HepG2 (cell line): ENCODE measurements at regions not wholly inside any gene's neighbourhood (a gene's known extent, or its start where the extent isn't known, plus 50 kb on each side); places are given as distances from the start of the nearest gene placed in this dataset.

ENCODE experiments used
- ATAC-seq: fragments of 200-7000 bp; cut with Tn5 transposase; 3 replicates; pipeline ENCODE4 v1.9.1; 2020; ENCODE audit warnings: mild to moderate bottlenecking, moderate library complexity
- BruUV-seq: library from RNA; stranded (reverse); fragments of 400-500 nt; replicated peaks from 2 replicates; lab custom pipeline; 2021; lab: Mats Ljungman, UMichigan
- CTCF ChIA-PET: fragments of 300-600 bp; formaldehyde crosslinking; extraction: SDS; loops from one replicate; lab custom pipeline; 2021; ENCODE audit warnings: low total read pairs, inconsistent platforms, low intra/inter-chr PET ratio; lab: Yijun Ruan, JAX
- POLR2A ChIA-PET: fragments of 350-600 bp; sonication (Branson Sonifier 250); formaldehyde crosslinking; loops from one replicate; lab custom pipeline; 2020; ENCODE audit warnings: antibody characterized with exemption, inconsistent platforms; lab: Yijun Ruan, JAX
- DNase-seq: peaks from one replicate; pipeline ENCODE4 v3.0.0-alpha.2; 2015; ENCODE audit warnings: low spot score
- FAIRE-seq: peaks from 3 replicates; lab custom pipeline; 2011; peaks lifted over from hg19 to GRCh38; lab: Jason Lieb, UNC
- H2AFZ ChIP-seq: one replicate; pipeline ENCODE4 v1.6.1; 2011; ENCODE audit warnings: low read length, inconsistent platforms
- H3K27ac ChIP-seq: fragments of 300-600 bp; 3 replicates; pipeline ENCODE4 v1.8.0; 2011; ENCODE audit warnings: mixed run types, mild to moderate bottlenecking, mixed read lengths, low read length, inconsistent platforms; ENCODE audit not compliant: insufficient read depth; ENCODE audit errors: extremely low read length
- H3K27me3 ChIP-seq, 2 experiments: fragments of 200-600 bp in 1 of 2; 2 replicates in 1 of 2; 3 replicates in 1 of 2; pipeline versions ENCODE4 v1.6.0 to v1.8.0; 2011; ENCODE audit warnings: low read length in 2 of 2, mild to moderate bottlenecking in 2 of 2, moderate library complexity in 2 of 2, inconsistent platforms in 1 of 2; ENCODE audit not compliant: insufficient read depth in 2 of 2, control insufficient read depth in 1 of 2
- H3K36me3 ChIP-seq, 2 experiments: fragments of 200-600 bp in 1 of 2; replicated peaks in 1 of 2; 2 replicates in 1 of 2; 3 replicates in 1 of 2; pipeline versions ENCODE4 v1.5.1 to v1.8.0; 2011; ENCODE audit warnings: low read length in 2 of 2, inconsistent platforms in 1 of 2; ENCODE audit not compliant: insufficient read depth in 2 of 2, control insufficient read depth in 1 of 2
- H3K4me1 ChIP-seq: 2 replicates; pipeline ENCODE4 v1.5.1; 2012; ENCODE audit warnings: low read length, inconsistent platforms; ENCODE audit not compliant: insufficient read depth
- H3K4me2 ChIP-seq: 2 replicates; pipeline ENCODE4 v1.6.0; 2011; ENCODE audit warnings: low read depth, low read length, inconsistent platforms
- H3K4me3 ChIP-seq, 3 experiments: fragments of 200-600 bp in 1 of 3; sonication (generic), shearing (Covaris generic) in 1 of 3; replicated peaks in 1 of 3; 2 replicates each; pipeline ENCODE4 v1.5.1; 2011 to 2016; ENCODE audit warnings: low read length in 3 of 3, inconsistent platforms in 2 of 3, low read depth in 2 of 3, mild to moderate bottlenecking in 2 of 3, control low read depth in 1 of 3, mixed read lengths in 1 of 3; ENCODE audit not compliant: insufficient read depth in 1 of 3
- H3K79me2 ChIP-seq: one replicate; pipeline ENCODE4 v1.6.1; 2011; ENCODE audit warnings: low read length, inconsistent platforms; ENCODE audit not compliant: insufficient read depth
- H3K9ac ChIP-seq: 2 replicates; pipeline ENCODE4 v1.6.0; 2011; ENCODE audit warnings: mild to moderate bottlenecking, low read depth, low read length, inconsistent platforms; ENCODE audit not compliant: insufficient read depth
- H3K9me3 ChIP-seq: 2 replicates; pipeline ENCODE4 v1.5.1; 2012; ENCODE audit warnings: mild to moderate bottlenecking, low read length
- H4K20me1 ChIP-seq: 2 replicates; pipeline ENCODE4 v1.6.0; 2011; ENCODE audit warnings: inconsistent platforms, mild to moderate bottlenecking, low read length, moderate library complexity; ENCODE audit not compliant: insufficient read depth
- BRF2 ChIP-seq: sonication (generic); formaldehyde crosslinking; IDR thresholded peaks from 2 replicates; pipeline ENCODE4 v1.8.1; 2022; ENCODE audit warnings: mild to moderate bottlenecking, missing genetic modification reagents
- DR1 ChIP-seq: sonication (generic); formaldehyde crosslinking; IDR thresholded peaks from 2 replicates; pipeline ENCODE4 v1.8.0; 2021; ENCODE audit warnings: mild to moderate bottlenecking, missing genetic modification reagents, inconsistent platforms
- JARID2 ChIP-seq: sonication (generic); formaldehyde crosslinking; IDR thresholded peaks from 2 replicates; pipeline ENCODE4 v1.8.1; 2023; ENCODE audit warnings: missing genetic modification reagents, inconsistent platforms; ENCODE audit not compliant: insufficient replicate concordance
- KDM4B ChIP-seq: sonication (generic); formaldehyde crosslinking; IDR thresholded peaks from 2 replicates; pipeline ENCODE4 v1.4.0; 2020; ENCODE audit warnings: missing genetic modification reagents
- SMARCC2 ChIP-seq: fragments of 450-650 bp; IDR thresholded peaks from 2 replicates; pipeline ENCODE4 v1.6.1; 2017; ENCODE audit warnings: antibody characterized with exemption, mild to moderate bottlenecking
- TGIF2 ChIP-seq: IDR thresholded peaks from 2 replicates; pipeline ENCODE4 v1.6.1; 2016; ENCODE audit warnings: control low read depth, missing compliant biosample characterization
- ZFP41 ChIP-seq: sonication (generic); formaldehyde crosslinking; IDR thresholded peaks from 2 replicates; pipeline ENCODE4 v1.4.0; 2020; ENCODE audit warnings: mild to moderate bottlenecking, missing genetic modification reagents, borderline replicate concordance
- ZNF30 ChIP-seq: sonication (generic); formaldehyde crosslinking; IDR thresholded peaks from 2 replicates; pipeline ENCODE4 v1.5.0; 2020; ENCODE audit warnings: mild to moderate bottlenecking, missing genetic modification reagents
- ZNF407 ChIP-seq: sonication (generic); formaldehyde crosslinking; IDR thresholded peaks from one replicate; pipeline ENCODE4 v1.5.1; 2020; ENCODE audit warnings: mild to moderate bottlenecking, missing genetic modification reagents; ENCODE audit errors: not compliant biosample characterization
- ZNF44 ChIP-seq: sonication (generic); formaldehyde crosslinking; IDR thresholded peaks from 2 replicates; pipeline ENCODE4 v1.5.1; 2020; ENCODE audit warnings: mild to moderate bottlenecking, missing genetic modification reagents
- ZNF710 ChIP-seq: sonication (generic); formaldehyde crosslinking; IDR thresholded peaks from 2 replicates; pipeline ENCODE4 v1.5.0; 2020; ENCODE audit warnings: mild to moderate bottlenecking, missing genetic modification reagents, borderline replicate concordance
- WGBS: methylation state at CpG from one replicate; pipeline ENCODE4 v1.1.6; 2017; ENCODE audit warnings: low lambda C conversion rate; 5-methylcytosine and 5-hydroxymethylcytosine counted together
- in situ Hi-C: cut with HindIII; loops from 2 replicates; pipeline ENCODE4 v1.10.0; 2017; ENCODE audit warnings: low pct_unique_long_range_greater_than_20kb; ENCODE audit not compliant: extremely low pct_ligation_motif_present
- intact Hi-C: fragments of 100-400 bp; cut with micrococcal nuclease; formaldehyde crosslinking; loops from one replicate; pipeline ENCODE4 v1.10.0; 2022; ENCODE audit not compliant: unreplicated experiment

- Histone ChIP-seq H3K36me3 (no peaks in the 10 kb centered on the region), H3K79me2 (no peaks in the 10 kb centered on the region), H4K20me1 (no peaks in the 10 kb centered on the region), H3K4me3 (no peak overlapping the region), H3K9me3 (no peaks in the 10 kb centered on the region), H3K9ac (no peak overlapping the region), H3K27ac (no peak overlapping the region), H2AFZ (no peak overlapping the region), H3K27me3 (no peaks in the 10 kb centered on the region; a peak in 2 of 5 replicates), H3K4me1 (no peaks in the 10 kb centered on the region), H3K4me2 (no peak overlapping the region)
- ATAC-seq (no peak), DNase-seq (no peak), FAIRE-seq (no peak)
- ChIA-PET CTCF (no interaction called here), POLR2A (no interaction called here)
- WGBS: 0% methylated on average over 8 of the region's 8 CpGs
- BruUV-seq: no TSS peak
- intact Hi-C loops (no loop called here), in situ Hi-C loops (no loop called here)
- TF ChIP-seq ZNF30 (CRISPR knock-in tag): no peak
- TF ChIP-seq ZNF44 (CRISPR knock-in tag): no peak
- no peak for TF ChIP-seq SMARCC2
- no peak for TF ChIP-seq ZFP41
- TF ChIP-seq ZNF407 (CRISPR knock-in tag): no peak
- no peak for TF ChIP-seq JARID2 (CRISPR knock-in tag)
- no peak for TF ChIP-seq DR1
- no peak for TF ChIP-seq BRF2 (CRISPR knock-in tag)
- TF ChIP-seq TGIF2: no peak
- TF ChIP-seq ZNF710: no peak
- TF ChIP-seq KDM4B (CRISPR knock-in tag): no peak
Observed at GRCh38 chr9:16356196-16356765, 514.2 kb downstream of the BNC2 start.
